ENCODE measurements at regions not wholly inside any gene's neighbourhood (a gene's known extent, or its start where the extent isn't known, plus 50 kb on each side); places are given as distances from the start of the nearest gene placed in this dataset.

DNA sequence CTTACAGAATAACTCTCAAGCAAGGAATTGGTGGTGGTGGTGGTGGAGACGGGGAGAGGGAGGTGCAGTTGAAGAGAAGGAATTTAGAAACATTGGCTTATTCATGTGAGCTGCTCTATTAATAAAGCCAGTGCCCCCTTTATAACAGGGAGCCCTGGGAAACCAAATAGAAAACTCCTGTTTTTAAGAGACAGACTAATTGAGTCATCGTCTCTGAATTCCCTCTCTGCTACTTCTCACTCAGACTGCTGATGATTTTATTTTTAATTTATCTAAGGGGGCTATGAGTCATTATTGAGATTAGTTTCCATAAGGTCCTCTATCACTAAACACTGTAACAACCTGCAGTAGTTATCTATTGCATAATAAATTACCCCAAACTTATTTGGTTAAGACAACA lies 145.9 kb upstream of the GALNT15 start:
- Histone ChIP-seq H3K4me3 (no peak overlapping the region), H3K4me1 (no peaks in the 10 kb centered on the region), H3K27me3 (no peaks in the 10 kb centered on the region), H3K36me3 (no peaks in the 10 kb centered on the region), H3K27ac (no peak overlapping the region), H3K9me3 (no peaks in the 10 kb centered on the region)
- TF ChIP-seq CTCF (IDR thresholded peaks at IDR 0.05) (no peak), POLR2A (IDR thresholded peaks at IDR 0.05) (no peak)
- no peak for ATAC-seq
- WGBS (ENCODE audit: insufficient coverage, low coverage, low lambda C conversion rate, missing lambda C conversion rate) = 56% methylated on average over 2 of the region's 2 CpGs
- DNase-seq = no peak
- intact Hi-C loops (cut with DNase I) = no loop called here

GRCh38 chr3:16030342-16030741 lies 144.1 kb upstream of the GALNT15 start:
- Histone ChIP-seq H3K4me3 (no peak overlapping the region), H3K4me1 (no peaks in the 10 kb centered on the region), H3K27me3 (no peaks in the 10 kb centered on the region), H3K27ac (no peak overlapping the region), H3K9me3 (no peaks in the 10 kb centered on the region), H3K36me3 (no peaks in the 10 kb centered on the region)
- no peak for DNase-seq
- intact Hi-C loops (cut with DNase I) = no loop called here
- ATAC-seq = no peak
- 89% methylated on average over 4 of the region's 4 CpGs for WGBS (ENCODE audit: insufficient coverage, low coverage, low lambda C conversion rate, missing lambda C conversion rate)
- TF ChIP-seq POLR2A (IDR thresholded peaks at IDR 0.05) (no peak), CTCF (IDR thresholded peaks at IDR 0.05) (no peak)

DNA sequence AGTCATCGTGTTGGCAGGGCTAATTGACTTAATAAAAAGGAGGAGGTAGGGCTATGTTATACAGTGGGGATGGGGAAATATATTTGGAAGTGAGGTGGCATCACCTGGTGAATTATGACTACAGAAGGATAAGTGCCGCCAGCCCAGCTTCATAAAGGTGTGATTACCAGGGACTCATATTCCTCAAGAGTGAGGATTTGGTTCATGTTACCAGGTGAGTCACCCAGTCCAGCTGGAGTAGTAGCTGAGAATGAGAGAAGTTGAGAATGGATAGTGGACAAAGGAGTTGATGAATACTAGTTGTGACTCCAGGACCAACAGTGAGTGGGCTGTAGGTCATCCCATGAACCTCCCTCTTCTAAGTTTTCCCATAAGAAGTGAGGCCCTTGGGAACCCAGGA lies 143.0 kb upstream of the GALNT15 start:
- Histone ChIP-seq H3K4me1 (no peaks in the 10 kb centered on the region), H3K27ac (no peak overlapping the region), H3K9me3 (no peaks in the 10 kb centered on the region), H3K4me3 (no peak overlapping the region), H3K27me3 (no peaks in the 10 kb centered on the region), H3K36me3 (no peaks in the 10 kb centered on the region)
- WGBS (ENCODE audit: insufficient coverage, low coverage, low lambda C conversion rate, missing lambda C conversion rate) = 100% methylated on average over 2 of the region's 2 CpGs
- TF ChIP-seq CTCF (IDR thresholded peaks at IDR 0.05) = no peak
- no peak for TF ChIP-seq POLR2A (IDR thresholded peaks at IDR 0.05)
- no peak for DNase-seq
- ATAC-seq = no peak
- intact Hi-C loops (cut with DNase I) = no loop called here

DNA sequence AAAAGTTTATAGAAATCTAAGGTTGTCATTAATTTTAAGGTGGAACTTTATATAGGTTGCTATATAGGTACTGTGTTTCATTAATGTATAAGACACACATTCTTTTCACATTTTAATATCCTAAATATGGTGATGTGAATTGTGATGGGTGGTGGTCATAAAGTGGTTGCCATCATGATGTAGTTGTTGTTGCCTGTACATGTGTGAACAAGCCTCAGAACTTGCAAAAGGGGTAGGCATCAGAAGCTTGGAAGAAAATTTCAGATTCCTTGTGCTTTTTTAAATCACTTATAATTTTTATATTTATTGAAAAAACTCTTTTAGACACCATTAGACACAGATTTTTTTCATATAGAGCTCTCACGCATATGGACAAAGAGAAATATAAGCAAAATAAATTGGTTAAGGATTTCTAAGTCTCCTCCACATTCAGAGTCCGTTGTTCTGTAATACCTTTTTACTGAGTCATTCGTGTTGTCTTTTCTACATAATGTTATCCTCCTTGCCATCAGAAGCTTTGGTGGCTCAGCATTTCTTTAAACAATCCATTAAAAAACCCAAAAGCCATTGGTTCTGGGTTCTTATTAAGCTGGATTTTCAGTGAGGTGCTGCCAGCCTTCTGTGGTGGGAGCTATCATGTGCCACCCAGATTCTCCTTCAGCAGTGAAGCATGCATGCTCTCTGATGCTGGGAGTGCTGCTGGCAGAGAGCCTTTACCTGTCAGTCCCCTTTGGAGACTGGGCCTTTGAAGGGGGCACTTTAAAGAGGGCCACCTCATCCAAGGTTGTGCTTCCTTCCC lies 140.4 kb upstream of the GALNT15 start:
- intact Hi-C loops (cut with DNase I) = no loop called here
- ATAC-seq (no peak), DNase-seq (no peak)
- no peaks in the 10 kb centered on the region for H3K36me3 ChIP-seq
- 86% methylated on average over 3 of the region's 3 CpGs for WGBS (ENCODE audit: insufficient coverage, low coverage, low lambda C conversion rate, missing lambda C conversion rate)
- no peaks in the 10 kb centered on the region for H3K4me1 ChIP-seq
- no peak for TF ChIP-seq POLR2A (IDR thresholded peaks at IDR 0.05)
- TF ChIP-seq CTCF (IDR thresholded peaks at IDR 0.05) = no peak
- H3K27ac ChIP-seq = no peak overlapping the region
- H3K27me3 ChIP-seq = no peaks in the 10 kb centered on the region
- no peak overlapping the region for H3K4me3 ChIP-seq
- H3K9me3 ChIP-seq = no peaks in the 10 kb centered on the region
